Lower lobe of right lung (tissue), 2 donors: ENCODE measurements at regions not wholly inside any gene's neighbourhood (a gene's known extent, or its start where the extent isn't known, plus 50 kb on each side); places are given as distances from the start of the nearest gene placed in this dataset.

ENCODE experiments used
- ATAC-seq, 2 donors: fragments of 200-7000 bp; cut with Tn5 transposase; one replicate each; pipeline ENCODE4 v1.9.1; 2020 to 2022; ENCODE audit warnings: mild to moderate bottlenecking in 2 of 2, moderate library complexity in 2 of 2
- DNase-seq: peaks from one replicate; pipeline ENCODE4 v3.0.0-alpha.2; 2020
- H3K27ac ChIP-seq: fragments of 200-600 bp; one replicate; pipeline ENCODE4 v1.8.0; 2022
- H3K27me3 ChIP-seq: fragments of 200-600 bp; one replicate; pipeline ENCODE4 v1.8.0; 2022; ENCODE audit warnings: low read depth
- H3K36me3 ChIP-seq: fragments of 200-600 bp; one replicate; pipeline ENCODE4 v1.8.0; 2022; ENCODE audit warnings: mild to moderate bottlenecking
- H3K4me1 ChIP-seq: fragments of 200-600 bp; one replicate; pipeline ENCODE4 v1.8.0; 2022
- H3K4me3 ChIP-seq: fragments of 200-600 bp; one replicate; pipeline ENCODE4 v1.8.0; 2022; ENCODE audit warnings: mild to moderate bottlenecking
- H3K9me3 ChIP-seq: fragments of 200-600 bp; one replicate; pipeline ENCODE4 v1.8.0; 2022
- intact Hi-C: fragments of 100-400 bp; cut with DNase I; formaldehyde crosslinking; loops from one replicate; pipeline ENCODE4 v1.11.0; 2022
- TF ChIP-seq, protein P1 (sequence below): fragments of 200-600 bp; IDR thresholded peaks from one replicate; pipeline ENCODE4 v1.8.0; 2022; ENCODE audit warnings: antibody characterized with exemption, mild to moderate bottlenecking
- donor health status: DM: no; HTN: yes; CAD: no; lungs with severe emphysema.

DNA sequence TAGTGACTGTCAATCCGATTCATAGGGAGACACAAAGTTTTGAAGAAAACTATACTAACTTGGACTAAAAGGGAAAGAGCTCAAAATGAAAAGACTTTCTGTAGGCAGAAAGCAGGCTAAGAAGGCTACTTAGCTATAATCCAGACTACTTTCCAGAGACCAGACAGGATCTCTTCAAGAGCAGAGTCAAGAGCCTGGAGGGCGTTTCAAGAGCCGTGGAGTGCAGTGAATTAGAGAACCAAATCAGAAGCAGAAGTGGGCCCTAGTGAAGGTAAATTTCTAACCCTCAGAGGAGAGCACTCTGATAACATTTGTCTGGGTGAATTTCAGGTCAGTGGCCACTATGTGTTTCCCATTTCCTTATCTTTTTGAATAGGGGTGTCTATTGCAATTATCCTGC is 76.4 kb downstream of the CGGBP1 start:
- Histone ChIP-seq H3K27ac (no peak overlapping the region), H3K27me3 (no peaks in the 10 kb centered on the region), H3K4me1 (no peaks in the 10 kb centered on the region), H3K36me3 (no peaks in the 10 kb centered on the region), H3K9me3 (no peaks in the 10 kb centered on the region), H3K4me3 (no peak overlapping the region)
- ATAC-seq (peak; percentile 59), DNase-seq (no peak)
- intact Hi-C loops, result no loop called here
- TF ChIP-seq, protein P1, sequence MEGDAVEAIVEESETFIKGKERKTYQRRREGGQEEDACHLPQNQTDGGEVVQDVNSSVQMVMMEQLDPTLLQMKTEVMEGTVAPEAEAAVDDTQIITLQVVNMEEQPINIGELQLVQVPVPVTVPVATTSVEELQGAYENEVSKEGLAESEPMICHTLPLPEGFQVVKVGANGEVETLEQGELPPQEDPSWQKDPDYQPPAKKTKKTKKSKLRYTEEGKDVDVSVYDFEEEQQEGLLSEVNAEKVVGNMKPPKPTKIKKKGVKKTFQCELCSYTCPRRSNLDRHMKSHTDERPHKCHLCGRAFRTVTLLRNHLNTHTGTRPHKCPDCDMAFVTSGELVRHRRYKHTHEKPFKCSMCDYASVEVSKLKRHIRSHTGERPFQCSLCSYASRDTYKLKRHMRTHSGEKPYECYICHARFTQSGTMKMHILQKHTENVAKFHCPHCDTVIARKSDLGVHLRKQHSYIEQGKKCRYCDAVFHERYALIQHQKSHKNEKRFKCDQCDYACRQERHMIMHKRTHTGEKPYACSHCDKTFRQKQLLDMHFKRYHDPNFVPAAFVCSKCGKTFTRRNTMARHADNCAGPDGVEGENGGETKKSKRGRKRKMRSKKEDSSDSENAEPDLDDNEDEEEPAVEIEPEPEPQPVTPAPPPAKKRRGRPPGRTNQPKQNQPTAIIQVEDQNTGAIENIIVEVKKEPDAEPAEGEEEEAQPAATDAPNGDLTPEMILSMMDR, result no peak

DNA sequence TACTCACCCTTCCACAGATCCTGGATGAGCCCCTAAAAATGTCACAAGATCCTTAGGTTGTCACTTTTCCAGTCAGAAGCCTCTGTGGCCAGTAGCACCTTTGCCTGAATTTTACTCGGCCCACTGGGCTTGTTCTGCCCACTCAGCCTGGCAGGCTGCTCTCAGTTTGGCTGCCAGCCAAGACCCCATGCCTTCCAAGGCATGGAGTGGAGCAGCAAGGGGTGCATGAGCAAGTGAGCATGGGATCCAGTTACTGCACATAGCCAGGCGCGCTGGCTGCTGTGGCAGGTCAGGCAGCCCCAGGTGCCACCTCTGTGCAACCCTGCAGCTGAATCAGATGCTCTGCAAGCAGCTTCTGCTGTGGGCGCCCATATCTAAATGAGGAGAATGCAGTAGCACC is 79.3 kb downstream of the CGGBP1 start:
- ATAC-seq, result peak in 1 of 2 donors; percentile 16
- intact Hi-C loops, result no loop called here
- Histone ChIP-seq H3K27me3 (no peaks in the 10 kb centered on the region), H3K27ac (no peak overlapping the region), H3K4me3 (no peak overlapping the region), H3K9me3 (no peaks in the 10 kb centered on the region), H3K4me1 (no peaks in the 10 kb centered on the region), H3K36me3 (no peaks in the 10 kb centered on the region)
- no peak for DNase-seq
- TF ChIP-seq, protein P1, result no peak

DNA sequence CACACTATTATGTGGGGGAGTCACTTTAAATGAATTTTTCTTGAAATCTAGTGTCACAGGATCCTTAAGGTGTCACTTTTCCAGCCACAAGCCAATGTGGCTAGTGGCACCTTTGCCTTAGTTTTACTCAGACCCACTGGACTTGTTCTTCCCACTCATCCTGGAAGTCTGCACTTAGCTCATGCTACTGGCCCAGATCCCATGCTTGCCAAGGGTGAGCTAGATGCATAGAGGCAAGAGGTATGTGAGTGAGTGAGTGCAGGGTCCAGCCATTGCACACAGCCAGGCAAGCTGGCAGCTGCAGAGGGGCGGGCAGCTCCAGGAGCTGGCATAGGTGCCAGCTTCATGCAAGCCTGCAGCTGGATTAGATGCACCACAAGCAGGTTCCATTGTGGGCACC is 81.0 kb downstream of the CGGBP1 start:
- Histone ChIP-seq H3K27me3 (no peaks in the 10 kb centered on the region), H3K4me3 (no peak overlapping the region), H3K27ac (no peak overlapping the region), H3K36me3 (no peaks in the 10 kb centered on the region), H3K9me3 (no peaks in the 10 kb centered on the region), H3K4me1 (no peaks in the 10 kb centered on the region)
- ATAC-seq, result no peak
- TF ChIP-seq, protein P1, result no peak
- no peak for DNase-seq
- intact Hi-C loops, result no loop called here

DNA sequence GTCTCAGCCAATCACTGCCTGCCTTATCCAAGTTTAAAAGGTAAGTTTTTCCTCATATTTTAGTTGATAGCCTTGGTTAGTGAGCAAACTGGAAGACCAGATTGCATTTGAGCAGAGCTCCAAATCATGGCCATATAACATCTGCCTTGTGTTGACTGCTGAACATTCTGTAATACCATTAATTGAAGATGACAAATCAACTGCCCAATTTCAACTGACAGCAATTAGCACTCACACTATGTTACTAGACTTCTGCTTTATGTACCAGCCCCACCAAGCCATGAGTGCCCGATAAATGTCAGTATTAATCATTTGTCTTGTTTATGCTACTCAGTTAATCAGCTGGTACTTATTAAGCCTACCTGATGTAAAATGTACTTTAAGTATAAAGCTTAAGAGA is 83.1 kb downstream of the CGGBP1 start:
- Histone ChIP-seq H3K27me3 (no peaks in the 10 kb centered on the region), H3K4me1 (no peaks in the 10 kb centered on the region), H3K4me3 (no peak overlapping the region), H3K36me3 (no peaks in the 10 kb centered on the region), H3K27ac (no peak overlapping the region), H3K9me3 (no peaks in the 10 kb centered on the region)
- intact Hi-C loops, result no loop called here
- no peak for ATAC-seq
- TF ChIP-seq, protein P1, result no peak
- no peak for DNase-seq

DNA sequence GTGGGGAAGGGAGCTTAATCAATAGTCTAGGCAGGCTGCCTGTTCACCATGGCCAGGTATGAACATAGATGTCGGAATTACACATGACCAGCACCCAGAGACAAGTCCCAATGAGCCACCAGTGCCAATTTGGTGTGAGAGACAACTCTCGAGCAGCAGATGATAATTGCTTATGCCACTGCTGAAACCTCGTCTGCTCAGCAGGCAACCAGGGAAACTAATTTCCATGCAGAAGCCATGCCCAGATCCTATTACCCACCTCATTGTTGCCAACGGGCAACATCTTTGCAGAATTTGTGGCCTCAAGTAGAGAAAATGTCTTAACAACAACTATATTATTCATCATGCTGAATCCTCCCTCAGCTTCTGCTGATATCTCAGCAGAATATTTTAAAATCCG is 84.9 kb downstream of the CGGBP1 start:
- no peak overlapping the region for H3K27ac ChIP-seq
- no peak overlapping the region for H3K4me3 ChIP-seq
- no peaks in the 10 kb centered on the region for H3K36me3 ChIP-seq
- ATAC-seq (no peak), DNase-seq (no peak)
- H3K4me1 ChIP-seq, result no peaks in the 10 kb centered on the region
- H3K9me3 ChIP-seq, result no peaks in the 10 kb centered on the region
- H3K27me3 ChIP-seq, result no peaks in the 10 kb centered on the region
- TF ChIP-seq, protein P1, result no peak
- intact Hi-C loops, result no loop called here

DNA sequence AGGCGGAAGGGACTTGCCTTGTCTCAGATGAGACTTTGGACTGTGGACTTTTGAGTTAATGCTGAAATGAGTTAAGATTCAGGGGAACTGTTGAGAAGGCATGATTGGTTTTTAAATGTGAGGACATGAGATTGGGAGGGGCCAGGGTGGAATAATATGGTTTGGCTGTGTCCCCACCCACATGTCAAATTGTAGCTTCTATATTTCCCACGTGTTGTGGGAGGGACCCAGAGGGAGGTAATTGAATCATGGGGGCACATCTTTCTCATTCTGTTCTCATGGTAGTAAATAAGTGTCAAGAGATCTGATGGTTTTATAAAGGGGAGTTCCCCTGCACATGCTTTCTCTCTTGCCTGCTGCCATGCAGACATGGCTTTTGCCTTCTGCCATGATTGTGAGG is 89.2 kb downstream of the CGGBP1 start:
- TF ChIP-seq, protein P1, result no peak
- Histone ChIP-seq H3K9me3 (no peaks in the 10 kb centered on the region), H3K27ac (no peak overlapping the region), H3K36me3 (no peaks in the 10 kb centered on the region), H3K4me1 (no peaks in the 10 kb centered on the region), H3K4me3 (no peak overlapping the region), H3K27me3 (no peaks in the 10 kb centered on the region)
- no peak for DNase-seq
- no peak for ATAC-seq
- intact Hi-C loops, result no loop called here
